Endodermal cell (in vitro differentiated cells): ENCODE measurements at regions not wholly inside any gene's neighbourhood (a gene's known extent, or its start where the extent isn't known, plus 50 kb on each side); places are given as distances from the start of the nearest gene placed in this dataset.

ENCODE experiments used
- DNase-seq: peaks from one replicate; pipeline ENCODE4 v3.0.0-alpha.2; 2017
- H3K27ac ChIP-seq: 2 replicates; pipeline ENCODE4 v1.5.1; 2013; ENCODE audit warnings: mild to moderate bottlenecking, low read depth, low read length, moderate library complexity
- H3K27me3 ChIP-seq: 2 replicates; pipeline ENCODE4 v1.6.1; 2013; ENCODE audit warnings: mild to moderate bottlenecking, low read length, moderate library complexity; ENCODE audit not compliant: insufficient read depth, control insufficient read depth, poor library complexity, severe bottlenecking
- H3K36me3 ChIP-seq: 2 replicates; pipeline ENCODE4 v1.7.0; 2013; ENCODE audit warnings: mild to moderate bottlenecking, low read length, moderate library complexity; ENCODE audit not compliant: control insufficient read depth, insufficient read depth
- H3K4me1 ChIP-seq: one replicate; pipeline ENCODE4 v1.7.0; 2013; ENCODE audit warnings: low read length; ENCODE audit not compliant: control insufficient read depth, insufficient read depth
- H3K4me3 ChIP-seq: 2 replicates; pipeline ENCODE4 v1.5.1; 2013; ENCODE audit warnings: mild to moderate bottlenecking, low read length, moderate library complexity
- H3K9ac ChIP-seq: 2 replicates; pipeline ENCODE4 v1.6.1; 2013; ENCODE audit warnings: mild to moderate bottlenecking, low read length, moderate library complexity; ENCODE audit not compliant: poor library complexity, severe bottlenecking; ENCODE audit errors: extremely low read depth
- H3K9me3 ChIP-seq: 2 replicates; pipeline ENCODE4 v1.6.1; 2013; ENCODE audit warnings: mild to moderate bottlenecking, low read length, moderate library complexity; ENCODE audit not compliant: control insufficient read depth
- H3K27ac Mint-ChIP-seq: 2 replicates; pipeline ENCODE4 v1.8.0; 2020; ENCODE audit warnings: mixed read lengths
- H3K27me3 Mint-ChIP-seq: 2 replicates; pipeline ENCODE4 v1.8.0; 2021; ENCODE audit warnings: mild to moderate bottlenecking, mixed read lengths; ENCODE audit not compliant: insufficient read depth
- H3K36me3 Mint-ChIP-seq: 2 replicates; pipeline ENCODE4 v1.8.0; 2020; ENCODE audit warnings: low read depth, mixed read lengths
- H3K4me1 Mint-ChIP-seq: 2 replicates; pipeline ENCODE4 v1.8.0; 2020; ENCODE audit warnings: mixed read lengths
- H3K4me3 Mint-ChIP-seq: 2 replicates; pipeline ENCODE4 v1.8.0; 2020; ENCODE audit warnings: mild to moderate bottlenecking, moderate library complexity, mixed read lengths
- H3K9me3 Mint-ChIP-seq: 2 replicates; pipeline ENCODE4 v1.8.0; 2020; ENCODE audit warnings: mild to moderate bottlenecking, mixed read lengths
- CTCF ChIP-seq: fragments of 200-600 bp; sonication (generic); conservative IDR thresholded peaks from 2 replicates; pipeline ENCODE4 v1.5.0; 2021; ENCODE audit warnings: antibody characterized with exemption, mild to moderate bottlenecking
- WGBS, 2 experiments: methylation state at CpG; one replicate each; pipeline versions ENCODE4 v1.1.5 to v1.1.7; 2013; ENCODE audit warnings: missing lambda C conversion rate in 2 of 2, mixed read lengths in 1 of 2; ENCODE audit not compliant: insufficient coverage in 1 of 2, insufficient read length in 1 of 2; 5-methylcytosine and 5-hydroxymethylcytosine counted together

GRCh38 chr13:50389726-50390125, 374.5 kb downstream of the KCNRG start:
- H3K9me3 Mint-ChIP-seq: no peaks in the 10 kb centered on the region
- Histone ChIP-seq H3K9me3 (no peaks in the 10 kb centered on the region), H3K9ac (no peak overlapping the region), H3K27ac (no peak overlapping the region), H3K4me1 (peaks cover 2% of the 10 kb centered on the region), H3K36me3 (no peaks in the 10 kb centered on the region), H3K27me3 (peaks cover 20% of the 10 kb centered on the region), H3K4me3 (no peak overlapping the region)
- H3K4me3 Mint-ChIP-seq: no peak overlapping the region
- H3K36me3 Mint-ChIP-seq: no peaks in the 10 kb centered on the region
- TF ChIP-seq CTCF: no peak
- peaks cover 23% of the 10 kb centered on the region for H3K27me3 Mint-ChIP-seq
- WGBS, 2 experiments: 87 to 89% methylated on average over 4 of the region's 4 CpGs
- H3K27ac Mint-ChIP-seq: peak overlapping the region; percentile 24
- peaks cover 37% of the 10 kb centered on the region for H3K4me1 Mint-ChIP-seq
- no peak for DNase-seq

DNA sequence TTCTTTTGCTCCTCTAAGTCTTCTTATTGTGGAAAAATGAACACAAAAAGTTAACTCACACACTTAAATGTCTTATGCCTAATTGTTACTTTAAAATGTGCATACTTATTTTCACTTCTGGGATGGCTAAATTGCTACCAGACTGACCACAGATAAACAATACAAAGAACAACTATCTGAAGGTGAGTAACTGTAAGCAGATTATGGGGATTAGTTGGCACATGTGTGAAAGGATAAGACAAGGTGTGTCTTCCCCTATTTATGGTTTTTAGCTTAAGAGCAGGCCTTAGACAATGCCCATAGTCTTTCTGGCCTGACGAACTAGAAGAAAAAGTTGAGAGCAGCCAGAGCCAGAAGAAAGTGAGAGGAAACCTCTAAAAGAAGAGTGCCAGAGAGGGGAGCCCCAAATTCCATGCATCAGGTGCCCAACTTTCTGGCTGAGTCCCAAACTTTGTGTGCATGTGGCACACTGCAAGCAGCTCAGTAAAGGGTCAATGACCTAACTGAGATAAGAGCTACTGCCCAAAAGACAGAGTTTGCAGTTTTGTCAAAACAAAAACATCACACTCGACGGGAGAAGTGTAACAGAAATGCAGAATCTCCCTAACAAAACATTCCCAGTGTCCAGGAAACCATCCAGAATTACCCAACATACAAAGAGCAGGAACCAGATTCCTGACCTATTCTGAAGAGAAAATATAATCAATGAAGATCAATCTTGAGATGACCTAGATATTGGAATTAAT, 375.4 kb downstream of the KCNRG start:
- H3K4me3 ChIP-seq: no peak overlapping the region
- H3K36me3 Mint-ChIP-seq: no peaks in the 10 kb centered on the region
- peaks cover 20% of the 10 kb centered on the region for H3K27me3 ChIP-seq
- peaks cover 37% of the 10 kb centered on the region for H3K4me1 Mint-ChIP-seq
- H3K27me3 Mint-ChIP-seq: peaks cover 23% of the 10 kb centered on the region
- 65 to 86% methylated on average over 1 to 3 of the region's 3 CpGs for WGBS, 2 experiments
- H3K9me3 Mint-ChIP-seq: no peaks in the 10 kb centered on the region
- no peak overlapping the region for H3K27ac ChIP-seq
- no peak overlapping the region for H3K9ac ChIP-seq
- DNase-seq: no peak
- no peaks in the 10 kb centered on the region for H3K9me3 ChIP-seq
- H3K27ac Mint-ChIP-seq: no peak overlapping the region
- H3K4me1 ChIP-seq: peaks cover 2% of the 10 kb centered on the region
- H3K36me3 ChIP-seq: no peaks in the 10 kb centered on the region
- H3K4me3 Mint-ChIP-seq: no peak overlapping the region
- no peak for TF ChIP-seq CTCF

DNA sequence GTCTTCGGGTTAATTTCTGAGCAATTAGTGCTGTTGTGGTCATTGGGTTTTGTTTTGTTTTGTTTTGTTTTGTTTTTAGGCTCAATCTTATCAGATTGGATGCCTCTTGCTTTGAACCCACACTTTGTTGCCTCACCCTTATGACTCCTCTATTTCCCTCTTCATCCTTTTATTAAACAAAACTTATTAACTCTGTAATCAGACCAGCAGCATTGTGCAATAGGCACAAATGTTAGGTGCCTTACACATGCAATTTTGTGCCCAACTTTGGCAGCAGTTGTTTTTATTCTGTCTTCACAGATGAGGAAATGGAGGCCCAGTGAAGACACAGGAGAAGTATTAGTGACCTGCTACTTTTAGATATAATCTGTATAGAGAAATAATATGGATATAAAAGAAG, 377.7 kb downstream of the KCNRG start:
- peaks cover 28% of the 10 kb centered on the region for H3K4me1 Mint-ChIP-seq
- Histone ChIP-seq H3K27me3 (peaks cover 19% of the 10 kb centered on the region), H3K36me3 (no peaks in the 10 kb centered on the region), H3K9me3 (peaks cover 3% of the 10 kb centered on the region), H3K4me1 (peaks cover 2% of the 10 kb centered on the region), H3K4me3 (no peak overlapping the region), H3K27ac (no peak overlapping the region), H3K9ac (no peak overlapping the region)
- peaks cover 22% of the 10 kb centered on the region for H3K27me3 Mint-ChIP-seq
- no CpG with 5 or more reads among the region's 1 CpG for WGBS, 2 experiments
- peaks cover 4% of the 10 kb centered on the region for H3K36me3 Mint-ChIP-seq
- DNase-seq: no peak
- no peak for TF ChIP-seq CTCF
- no peak overlapping the region for H3K27ac Mint-ChIP-seq
- no peak overlapping the region for H3K4me3 Mint-ChIP-seq
- H3K9me3 Mint-ChIP-seq: peaks cover 15% of the 10 kb centered on the region
